Urothelium cell line (cell line): ENCODE measurements at regions not wholly inside any gene's neighbourhood (a gene's known extent, or its start where the extent isn't known, plus 50 kb on each side); places are given as distances from the start of the nearest gene placed in this dataset.

ENCODE experiments used
- DNase-seq: peaks from one replicate; pipeline ENCODE4 v3.0.0; 2011; ENCODE audit warnings: low spot score, mixed read lengths
- FAIRE-seq: peaks from 2 replicates; lab custom pipeline; 2011; peaks lifted over from hg19 to GRCh38; lab: Jason Lieb, UNC

- FAIRE-seq (no peak), DNase-seq (no peak)
These were observed 1944.6 kb upstream of the WWC1 start for GRCh38 chr5:166346726-166347374.

DNA sequence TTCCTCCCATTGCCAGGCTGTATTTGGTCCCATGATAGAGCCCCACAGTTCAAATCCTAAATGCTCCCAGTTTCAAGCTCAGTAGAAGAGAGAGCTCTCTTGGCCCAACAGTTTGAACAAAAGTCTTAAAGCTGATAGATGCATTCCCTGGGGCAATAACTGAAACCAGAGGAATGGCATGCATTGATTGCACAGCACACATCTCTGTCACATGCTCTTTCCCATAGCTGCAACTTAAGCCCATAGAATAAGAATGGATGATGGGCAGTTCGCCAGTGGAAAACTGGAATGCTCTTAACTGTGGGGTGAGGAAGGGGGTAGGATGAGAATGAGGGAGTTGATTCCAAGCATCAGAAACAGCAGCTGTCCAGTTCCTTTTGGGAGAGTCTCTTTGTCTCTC lies 1942.4 kb upstream of the WWC1 start:
- FAIRE-seq, result no peak
- no peak for DNase-seq

DNA sequence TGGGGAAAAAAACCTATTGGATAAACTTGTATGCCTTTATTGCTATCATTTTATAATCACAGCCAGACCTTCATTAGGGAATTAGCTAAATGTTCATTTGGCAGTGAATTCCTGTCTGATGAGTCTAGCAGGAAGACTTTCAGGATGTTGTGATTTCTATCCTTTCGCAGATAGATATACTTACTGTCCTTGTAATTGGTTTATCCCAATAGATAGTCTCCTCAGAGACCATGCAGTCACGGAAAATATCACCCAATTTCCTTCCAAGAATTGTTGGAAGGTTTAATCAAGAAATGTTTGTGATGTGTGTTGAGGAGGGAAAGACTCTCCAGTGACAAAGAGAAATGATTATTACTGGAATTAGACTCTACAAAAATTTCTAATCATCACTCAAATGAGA lies 1937.9 kb upstream of the WWC1 start:
- FAIRE-seq (no peak), DNase-seq (no peak)

DNA sequence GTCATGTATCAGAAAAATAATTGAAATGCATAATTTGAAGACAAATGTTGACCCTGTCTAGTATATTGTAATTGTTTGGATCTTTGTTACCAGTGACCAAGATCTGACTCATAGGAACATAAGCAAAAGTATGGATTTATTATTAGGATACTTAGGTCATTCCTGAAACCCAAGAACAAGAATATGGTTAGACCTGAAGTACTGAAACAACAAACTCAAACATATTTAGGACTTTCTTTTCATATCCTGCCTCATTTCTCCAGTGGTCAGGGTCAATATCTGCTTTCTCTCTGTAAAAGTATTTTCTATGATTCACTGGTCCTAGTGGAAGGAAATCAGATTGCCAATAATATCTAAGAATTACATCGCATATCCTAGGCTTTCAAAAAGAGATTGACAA lies 1937.1 kb upstream of the WWC1 start:
- FAIRE-seq (no peak), DNase-seq (no peak)

- FAIRE-seq (no peak), DNase-seq (no peak)
These were observed 1935.3 kb upstream of the WWC1 start for GRCh38 chr5:166356096-166356495.

DNA sequence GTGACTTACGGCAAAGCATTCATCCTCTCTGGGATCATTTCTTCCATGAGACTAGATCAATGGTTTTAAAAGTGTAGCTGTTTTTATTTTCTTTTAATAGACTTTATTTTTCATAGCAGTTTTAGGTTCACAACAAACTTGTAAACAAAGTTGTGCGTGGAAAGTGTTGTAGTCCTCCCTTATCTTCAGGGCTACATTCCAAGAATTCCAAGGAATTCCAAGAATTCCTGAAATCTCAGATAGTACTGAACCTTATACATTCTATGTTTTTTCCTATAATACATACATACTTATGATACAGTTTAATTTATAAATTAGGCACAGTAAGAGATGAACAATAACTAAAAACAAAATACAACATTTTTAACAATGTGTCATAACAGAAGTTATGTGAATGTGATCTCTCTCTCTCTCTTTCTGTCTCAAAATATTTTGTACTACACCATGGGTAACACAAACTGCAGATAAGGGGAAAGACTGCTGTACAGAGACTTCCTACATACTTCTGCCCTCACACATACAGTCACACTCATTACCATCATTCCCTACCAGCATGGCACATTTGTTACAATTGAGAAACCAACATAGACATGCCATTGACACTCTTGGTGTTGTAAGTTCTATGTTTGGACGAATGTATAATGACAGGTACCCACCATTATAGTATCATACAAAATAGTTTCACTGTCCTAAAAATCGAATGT lies 1933.2 kb upstream of the WWC1 start:
- DNase-seq (no peak), FAIRE-seq (no peak)

DNA sequence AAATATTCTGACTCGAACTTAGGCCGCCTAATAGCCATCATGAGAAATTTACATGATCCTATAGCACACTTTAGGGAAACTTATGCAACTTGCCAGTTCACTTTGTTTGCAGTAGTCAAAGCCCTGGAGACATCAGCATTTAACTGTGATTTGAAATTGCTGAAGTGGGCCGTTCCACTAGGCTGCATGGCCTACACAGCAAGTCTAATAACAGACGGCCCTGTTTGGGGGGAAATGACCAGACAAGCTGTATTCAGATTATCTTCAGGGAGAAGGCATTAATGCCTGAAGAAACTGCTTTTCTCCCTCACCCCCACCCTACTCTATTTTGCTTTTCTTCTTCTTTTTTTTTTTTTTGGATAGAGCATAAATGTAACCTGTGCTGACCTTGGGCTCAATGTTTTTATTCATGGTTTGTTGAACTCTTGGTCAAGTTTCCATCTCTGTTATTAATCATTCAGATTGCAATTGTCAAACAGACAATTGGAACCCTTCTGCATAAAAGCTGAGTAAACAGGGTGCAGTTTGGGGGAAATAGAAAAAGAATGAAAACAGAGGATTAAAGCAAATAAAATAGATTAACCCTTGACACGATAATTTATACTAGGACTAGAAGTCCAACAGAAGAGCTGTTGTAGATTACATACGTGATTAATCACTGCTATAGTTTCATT lies 1928.2 kb upstream of the WWC1 start:
- FAIRE-seq (no peak), DNase-seq (no peak)

GRCh38 chr5:166365164-166365563 lies 1926.3 kb upstream of the WWC1 start:
- no peak for FAIRE-seq

GRCh38 chr5:166367391-166367790 lies 1924.1 kb upstream of the WWC1 start:
- FAIRE-seq, result no peak

More at GRCh38 chr5:166365164-166365563, 1926.3 kb upstream of the WWC1 start:
- DNase-seq, result no peak

GRCh38 chr5:166369346-166369745 lies 1922.1 kb upstream of the WWC1 start:
- DNase-seq, result no peak
- FAIRE-seq, result no peak

More at GRCh38 chr5:166367391-166367790, 1924.1 kb upstream of the WWC1 start:
- DNase-seq, result no peak

DNA sequence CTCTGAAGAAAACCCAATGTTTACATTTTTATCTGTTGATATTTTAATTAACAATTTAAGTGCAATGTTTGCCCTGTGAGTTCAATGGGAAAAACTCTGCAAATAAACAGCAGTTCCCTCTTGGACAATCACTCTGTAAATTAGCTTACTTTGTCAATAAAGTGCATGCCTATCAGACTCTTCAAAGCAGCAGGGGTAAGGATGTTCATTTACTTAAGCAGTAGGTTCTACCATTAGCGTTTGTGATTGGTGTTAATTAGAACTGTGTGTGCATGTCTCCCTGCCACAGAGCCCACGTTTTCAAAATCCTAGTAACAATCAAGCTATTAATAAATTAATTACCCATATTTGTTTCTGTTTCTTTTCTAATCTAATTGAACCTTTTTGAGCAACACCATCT lies 1921.6 kb upstream of the WWC1 start:
- DNase-seq, result no peak
- no peak for FAIRE-seq

- FAIRE-seq (no peak), DNase-seq (peak; percentile 12)
These were observed 1920.3 kb upstream of the WWC1 start for GRCh38 chr5:166370928-166371690.

DNA sequence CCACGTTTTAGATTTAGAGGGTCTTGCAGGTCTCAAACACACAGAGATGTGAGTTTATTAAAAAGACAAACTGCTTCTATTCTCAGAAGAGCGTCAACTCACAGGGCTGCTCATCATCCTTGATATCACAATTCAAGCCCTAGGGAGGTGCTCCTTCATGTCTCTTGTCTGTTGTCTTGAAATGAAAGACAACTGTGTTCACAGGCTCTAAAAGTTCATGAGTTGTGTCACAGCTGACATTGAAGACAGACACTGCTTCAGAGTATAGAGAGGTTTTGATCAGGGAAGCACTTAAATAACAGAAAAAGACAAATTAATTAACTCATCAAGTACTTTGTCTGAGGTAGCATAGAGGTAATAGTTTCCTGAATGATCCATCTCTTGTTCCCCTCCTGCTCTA lies 1917.6 kb upstream of the WWC1 start:
- DNase-seq (no peak), FAIRE-seq (no peak)

DNA sequence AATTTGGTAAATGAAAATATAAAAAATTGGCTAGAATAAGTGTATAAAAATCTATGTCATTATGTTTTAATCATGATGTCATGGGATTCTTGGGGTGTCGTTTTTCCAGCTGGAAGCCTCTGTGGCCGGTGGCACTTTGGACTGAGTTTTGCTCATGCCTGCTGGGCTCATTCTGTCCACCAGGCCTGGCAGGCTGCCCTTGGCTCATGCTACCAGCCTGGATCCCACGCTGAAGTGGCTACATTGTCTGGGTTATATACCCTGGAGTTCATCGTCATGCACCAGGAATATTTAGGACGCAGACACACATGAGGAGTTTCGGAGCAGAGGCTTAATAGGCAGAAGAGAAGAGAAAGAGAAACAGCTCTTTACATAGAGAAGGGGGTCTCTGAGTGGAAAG lies 1913.7 kb upstream of the WWC1 start:
- DNase-seq (no peak), FAIRE-seq (no peak)

DNA sequence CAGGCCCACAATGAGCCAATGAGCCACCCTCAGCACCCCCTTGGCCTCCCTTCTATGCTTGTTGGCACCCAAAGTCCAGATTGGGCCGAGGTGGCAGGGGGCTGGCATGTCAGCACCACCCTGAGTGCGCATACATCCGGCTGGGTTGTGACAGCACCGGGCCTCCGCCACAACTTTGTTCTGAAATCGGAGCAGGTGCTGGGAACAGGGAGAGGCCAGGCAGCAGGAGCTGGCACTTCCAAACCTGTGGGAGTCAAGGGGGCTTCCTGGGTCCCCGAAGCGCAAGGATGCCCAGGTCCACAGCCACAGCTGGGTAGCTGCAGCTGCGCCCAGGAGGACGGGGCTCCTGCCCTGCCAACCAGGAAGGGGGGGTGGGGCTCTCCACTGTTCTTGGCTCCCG lies 1911.9 kb upstream of the WWC1 start:
- FAIRE-seq (no peak), DNase-seq (no peak)

DNA sequence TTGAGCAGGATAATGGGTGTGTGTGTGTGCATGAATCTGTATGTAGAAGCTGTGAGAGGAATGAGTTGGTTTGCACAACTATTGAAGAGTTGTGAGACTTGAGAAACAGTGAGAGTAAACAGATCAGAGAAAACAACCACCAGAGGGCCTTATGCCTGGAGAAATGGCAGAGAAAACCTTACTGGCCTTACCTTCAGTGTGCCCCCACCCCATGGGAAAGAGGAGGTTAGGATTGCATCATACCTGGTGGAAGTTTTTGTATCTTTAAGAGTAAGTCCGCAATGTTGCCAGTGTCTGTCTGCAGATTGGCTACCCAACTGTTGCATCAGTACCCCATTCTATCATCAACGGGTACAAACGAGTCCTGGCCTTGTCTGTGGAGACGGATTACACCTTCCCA lies 1909.4 kb upstream of the WWC1 start:
- no peak for DNase-seq
- FAIRE-seq, result no peak

- no peak for DNase-seq
- FAIRE-seq, result no peak
These were observed 1893.3 kb upstream of the WWC1 start for GRCh38 chr5:166398131-166398530.

DNA sequence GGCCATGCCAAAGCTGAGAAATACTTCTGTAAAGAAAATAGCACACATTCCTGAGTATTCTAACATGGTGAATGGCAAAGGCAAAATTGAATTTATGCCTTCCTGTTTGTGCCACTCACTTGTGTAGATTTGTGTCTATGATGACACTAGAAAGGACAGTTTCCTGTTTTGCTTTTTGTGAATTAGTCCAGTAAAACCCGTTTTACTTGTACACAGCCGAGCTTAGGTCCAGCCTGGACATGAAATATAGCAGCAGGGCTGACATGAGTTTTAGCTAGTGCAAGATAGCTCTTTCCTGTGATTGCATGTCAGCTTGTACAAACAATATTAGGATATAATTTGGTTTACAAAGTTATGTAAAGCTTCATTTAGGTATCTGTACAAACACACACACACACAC lies 1891.7 kb upstream of the WWC1 start:
- no peak for FAIRE-seq
- DNase-seq, result no peak

DNA sequence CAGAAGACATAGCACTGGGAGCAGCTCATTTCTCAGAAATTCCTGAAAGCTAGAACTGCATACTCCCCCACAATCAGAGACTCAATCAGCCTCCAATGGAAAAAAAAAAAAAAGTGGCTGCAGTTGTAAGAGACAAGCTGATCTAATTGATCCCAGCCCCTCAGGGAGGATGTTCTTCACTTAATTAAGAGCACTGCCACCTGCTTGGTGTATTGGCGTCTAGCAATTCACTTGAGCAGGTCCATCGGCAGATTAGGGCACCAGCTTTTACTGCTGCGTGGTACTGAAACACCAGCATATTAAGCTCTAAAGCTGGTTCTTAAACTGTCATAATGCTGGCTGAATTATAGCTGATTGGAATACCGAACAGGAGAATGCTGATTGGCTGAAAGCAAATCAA lies 1890.1 kb upstream of the WWC1 start:
- no peak for DNase-seq
- FAIRE-seq, result no peak

- no peak for DNase-seq
- no peak for FAIRE-seq
These were observed 1879.3 kb upstream of the WWC1 start for GRCh38 chr5:166412191-166412590.

GRCh38 chr5:166427211-166427610 lies 1864.2 kb upstream of the WWC1 start:
- FAIRE-seq, result no peak
- DNase-seq, result no peak
